ENCODE measurements at regions not wholly inside any gene's neighbourhood (a gene's known extent, or its start where the extent isn't known, plus 50 kb on each side); places are given as distances from the start of the nearest gene placed in this dataset.
"Not testable (repeated sequence)": the region's sequence is repeated elsewhere in the genome, so short reads cannot be mapped to it uniquely, and the experiment has no call there.

DNA sequence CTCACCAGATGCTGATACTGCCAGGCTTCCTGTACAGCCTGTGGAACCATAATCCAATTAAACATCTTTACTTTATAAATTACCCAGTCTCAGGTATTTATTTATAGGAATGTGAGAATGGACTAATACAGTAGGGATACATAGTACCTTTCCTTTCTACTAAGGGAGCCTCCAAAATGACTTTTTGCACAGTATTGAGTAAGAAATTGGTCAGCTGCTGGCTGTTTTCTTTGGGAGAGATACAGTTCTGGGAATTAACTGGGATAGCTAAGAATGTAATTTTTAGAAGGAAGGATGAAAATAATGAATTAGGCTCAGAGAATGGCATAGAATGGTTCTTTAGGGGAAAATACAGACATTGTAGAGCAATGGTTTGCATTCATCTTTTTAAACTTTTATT lies 426.0 kb upstream of the DDI1 start:
- no peaks in the 10 kb centered on the region for H3K27me3 ChIP-seq (ENCODE audit: low read depth)
- no peak overlapping the region for H3K27ac ChIP-seq (replicated peaks)
- DNase-seq, result no peak
- no peak overlapping the region for H3K4me3 ChIP-seq
- H3K36me3 ChIP-seq, result no peaks in the 10 kb centered on the region
- peaks cover 5% of the 10 kb centered on the region for H3K4me1 ChIP-seq
- H3K9me3 ChIP-seq (replicated peaks), result no peaks in the 10 kb centered on the region
- TF ChIP-seq, protein P1, sequence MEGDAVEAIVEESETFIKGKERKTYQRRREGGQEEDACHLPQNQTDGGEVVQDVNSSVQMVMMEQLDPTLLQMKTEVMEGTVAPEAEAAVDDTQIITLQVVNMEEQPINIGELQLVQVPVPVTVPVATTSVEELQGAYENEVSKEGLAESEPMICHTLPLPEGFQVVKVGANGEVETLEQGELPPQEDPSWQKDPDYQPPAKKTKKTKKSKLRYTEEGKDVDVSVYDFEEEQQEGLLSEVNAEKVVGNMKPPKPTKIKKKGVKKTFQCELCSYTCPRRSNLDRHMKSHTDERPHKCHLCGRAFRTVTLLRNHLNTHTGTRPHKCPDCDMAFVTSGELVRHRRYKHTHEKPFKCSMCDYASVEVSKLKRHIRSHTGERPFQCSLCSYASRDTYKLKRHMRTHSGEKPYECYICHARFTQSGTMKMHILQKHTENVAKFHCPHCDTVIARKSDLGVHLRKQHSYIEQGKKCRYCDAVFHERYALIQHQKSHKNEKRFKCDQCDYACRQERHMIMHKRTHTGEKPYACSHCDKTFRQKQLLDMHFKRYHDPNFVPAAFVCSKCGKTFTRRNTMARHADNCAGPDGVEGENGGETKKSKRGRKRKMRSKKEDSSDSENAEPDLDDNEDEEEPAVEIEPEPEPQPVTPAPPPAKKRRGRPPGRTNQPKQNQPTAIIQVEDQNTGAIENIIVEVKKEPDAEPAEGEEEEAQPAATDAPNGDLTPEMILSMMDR (IDR thresholded peaks at IDR 0.05; ENCODE audit: borderline replicate concordance), result no peak
- intact Hi-C loops (cut with micrococcal nuclease), result no loop called here

DNA sequence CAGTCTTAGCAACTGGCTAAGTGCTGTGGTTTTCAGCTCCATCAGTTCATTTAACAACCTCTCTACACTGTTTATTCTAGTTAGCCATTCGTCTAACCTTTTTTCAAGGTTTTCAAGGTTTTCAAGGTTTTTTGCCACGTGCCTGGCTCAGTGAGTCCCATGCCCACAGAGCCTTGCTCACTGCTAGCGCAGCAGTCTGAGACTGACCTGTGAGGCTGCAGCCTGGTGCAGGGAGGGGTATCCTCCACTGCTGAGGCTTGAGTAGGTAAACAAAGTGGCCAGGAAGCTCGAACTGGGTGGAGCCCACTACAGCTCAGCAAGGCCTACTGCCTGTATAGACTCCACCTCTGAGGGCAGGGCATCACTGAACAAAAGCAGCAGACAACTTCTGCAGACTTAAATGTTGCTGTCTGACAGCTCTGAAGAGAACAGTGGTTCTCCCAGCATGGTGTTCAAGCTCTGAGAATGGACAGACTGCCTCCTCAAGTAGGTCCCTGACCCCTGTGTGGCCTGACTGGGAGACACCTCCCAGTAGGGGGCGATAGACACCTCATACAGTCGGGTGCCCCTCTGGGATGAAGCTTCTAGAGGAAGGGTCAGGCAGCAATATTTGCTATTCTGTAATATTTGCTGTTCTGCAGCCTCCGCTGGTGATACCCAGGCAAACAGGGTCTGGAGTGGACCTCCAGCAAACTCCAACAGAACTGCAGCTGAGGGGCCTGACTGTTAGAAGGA lies 424.7 kb upstream of the DDI1 start:
- DNase-seq; H3K36me3 ChIP-seq; H3K9me3 ChIP-seq (replicated peaks); H3K4me3 ChIP-seq; intact Hi-C loops (cut with micrococcal nuclease); H3K27me3 ChIP-seq (ENCODE audit: low read depth); H3K27ac ChIP-seq (replicated peaks); H3K4me1 ChIP-seq: not testable (repeated sequence)

DNA sequence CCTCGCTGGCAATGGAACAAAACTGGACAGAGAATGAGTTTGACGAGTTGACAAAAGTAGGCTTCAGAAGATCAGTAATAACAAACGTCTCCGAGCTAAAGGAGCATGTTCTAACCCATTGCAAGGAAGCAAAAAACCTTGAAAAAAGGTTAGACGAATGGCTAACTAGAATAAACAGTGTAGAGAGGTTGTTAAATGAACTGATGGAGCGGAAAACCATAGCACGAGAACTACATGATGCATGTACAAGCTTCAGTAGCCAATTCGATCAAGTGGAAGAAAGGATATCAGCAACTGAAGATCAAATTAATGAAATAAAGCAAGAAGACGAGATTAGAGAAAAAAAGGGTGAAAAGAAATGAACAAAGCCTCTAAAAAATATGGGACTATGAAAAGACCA lies 424.0 kb upstream of the DDI1 start:
- intact Hi-C loops (cut with micrococcal nuclease); H3K36me3 ChIP-seq; H3K4me1 ChIP-seq; DNase-seq; H3K27me3 ChIP-seq (ENCODE audit: low read depth); H3K27ac ChIP-seq (replicated peaks); H3K9me3 ChIP-seq (replicated peaks); H3K4me3 ChIP-seq: not testable (repeated sequence)

DNA sequence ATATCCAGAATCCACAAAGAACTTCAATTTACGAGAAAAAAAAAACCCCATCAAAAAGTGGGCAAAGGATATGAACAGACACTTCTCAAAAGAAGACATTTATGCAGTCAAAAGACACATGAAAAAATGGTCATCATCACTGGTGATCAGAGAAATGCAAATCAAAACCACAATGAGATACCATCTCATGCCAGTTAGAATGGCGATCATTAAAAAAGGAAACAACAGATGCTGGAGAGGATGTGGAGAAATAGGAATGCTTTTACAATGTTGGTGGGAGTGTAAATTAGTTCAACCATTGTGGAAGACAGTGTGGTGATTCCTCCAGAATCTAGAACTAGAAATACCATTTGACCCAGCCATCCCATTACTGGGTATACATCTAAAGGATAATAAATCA lies 419.9 kb upstream of the DDI1 start:
- H3K27me3 ChIP-seq (ENCODE audit: low read depth); H3K9me3 ChIP-seq (replicated peaks); intact Hi-C loops (cut with micrococcal nuclease); H3K4me3 ChIP-seq; DNase-seq; H3K4me1 ChIP-seq; H3K36me3 ChIP-seq; H3K27ac ChIP-seq (replicated peaks): not testable (repeated sequence)

DNA sequence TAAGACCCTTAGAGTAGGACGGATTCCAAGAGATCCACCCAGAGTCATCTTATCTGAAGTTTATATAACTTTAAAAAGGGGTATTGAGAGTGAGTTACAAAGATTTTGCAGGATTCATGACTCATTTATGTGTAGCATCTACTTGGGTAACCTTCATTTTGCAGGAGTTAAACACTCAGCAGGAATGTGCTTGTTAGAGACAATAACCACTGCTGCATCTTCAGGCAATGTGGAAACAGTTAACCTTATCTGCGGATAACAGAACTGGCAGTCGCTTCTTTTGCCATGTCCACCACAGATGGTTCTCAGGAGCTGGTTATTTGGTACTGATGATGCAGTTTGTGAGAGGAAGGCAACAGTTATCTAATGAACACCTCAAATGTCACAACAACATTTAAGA lies 417.9 kb upstream of the DDI1 start:
- no peak overlapping the region for H3K27ac ChIP-seq (replicated peaks)
- H3K36me3 ChIP-seq, result no peaks in the 10 kb centered on the region
- H3K4me3 ChIP-seq, result no peak overlapping the region
- no peaks in the 10 kb centered on the region for H3K27me3 ChIP-seq (ENCODE audit: low read depth)
- H3K4me1 ChIP-seq, result no peaks in the 10 kb centered on the region
- DNase-seq, result no peak
- intact Hi-C loops (cut with micrococcal nuclease), result no loop called here
- no peaks in the 10 kb centered on the region for H3K9me3 ChIP-seq (replicated peaks)
- TF ChIP-seq, protein P1 (IDR thresholded peaks at IDR 0.05; ENCODE audit: borderline replicate concordance), result no peak

DNA sequence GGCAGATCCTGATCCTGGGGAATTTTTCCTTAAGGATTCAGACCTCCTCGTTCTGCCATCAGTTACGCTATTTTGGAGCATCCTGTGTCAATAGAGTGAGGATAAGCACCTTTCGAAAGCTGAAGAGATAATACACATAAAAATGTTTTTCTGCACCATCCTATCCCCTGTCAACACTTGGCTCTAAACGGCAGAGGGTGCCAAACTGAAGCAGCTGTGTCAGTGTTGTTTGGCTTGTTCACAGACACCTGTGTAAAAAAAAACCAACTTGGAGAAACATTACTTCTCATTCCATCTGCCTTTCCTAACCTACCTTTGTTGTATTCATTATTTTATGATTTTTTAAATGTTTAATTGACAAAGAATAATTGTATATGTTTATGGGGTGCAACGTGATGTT lies 417.0 kb upstream of the DDI1 start:
- H3K27me3 ChIP-seq (ENCODE audit: low read depth), result no peaks in the 10 kb centered on the region
- intact Hi-C loops (cut with micrococcal nuclease), result no loop called here
- H3K4me3 ChIP-seq, result no peak overlapping the region
- TF ChIP-seq, protein P1 (IDR thresholded peaks at IDR 0.05; ENCODE audit: borderline replicate concordance), result no peak
- H3K9me3 ChIP-seq (replicated peaks), result no peaks in the 10 kb centered on the region
- DNase-seq, result no peak
- no peak overlapping the region for H3K27ac ChIP-seq (replicated peaks)
- no peaks in the 10 kb centered on the region for H3K36me3 ChIP-seq
- H3K4me1 ChIP-seq, result no peaks in the 10 kb centered on the region

DNA sequence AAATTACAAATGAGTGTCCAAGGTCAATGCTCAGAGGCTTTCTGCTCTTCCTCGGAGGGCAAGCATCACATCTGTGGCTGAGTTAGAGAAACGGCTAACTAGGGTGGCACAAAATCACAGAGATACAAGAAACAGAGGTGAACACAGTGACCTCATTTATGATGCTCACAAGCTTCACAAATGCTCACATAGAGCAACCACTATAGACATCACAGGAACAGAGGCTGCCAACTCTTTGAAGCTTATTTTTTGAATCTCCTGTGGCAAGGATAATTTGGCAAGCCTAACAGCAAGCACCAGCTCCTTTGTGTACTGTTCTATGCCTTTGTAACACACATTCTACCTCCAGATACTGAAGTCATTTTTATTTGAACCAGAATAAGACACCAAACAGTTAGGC lies 416.5 kb upstream of the DDI1 start:
- H3K4me3 ChIP-seq, result no peak overlapping the region
- intact Hi-C loops (cut with micrococcal nuclease), result no loop called here
- H3K9me3 ChIP-seq (replicated peaks), result no peaks in the 10 kb centered on the region
- DNase-seq, result no peak
- TF ChIP-seq, protein P1 (IDR thresholded peaks at IDR 0.05; ENCODE audit: borderline replicate concordance), result no peak
- H3K4me1 ChIP-seq, result no peaks in the 10 kb centered on the region
- H3K36me3 ChIP-seq, result no peaks in the 10 kb centered on the region
- no peaks in the 10 kb centered on the region for H3K27me3 ChIP-seq (ENCODE audit: low read depth)
- no peak overlapping the region for H3K27ac ChIP-seq (replicated peaks)

All from left ventricle myocardium inferior (tissue), 1 donor.